Ishikawa (cell line): ENCODE measurements at regions not wholly inside any gene's neighbourhood (a gene's known extent, or its start where the extent isn't known, plus 50 kb on each side); places are given as distances from the start of the nearest gene placed in this dataset.

Experiments
- CEBPB ChIP-seq: IDR thresholded peaks from 2 replicates; pipeline ENCODE4 v1.6.1; 2012
- CREB1 ChIP-seq: IDR thresholded peaks from 2 replicates; pipeline ENCODE4 v1.6.1; 2012; ENCODE audit warnings: low read depth
- EP300 ChIP-seq: IDR thresholded peaks from 2 replicates; pipeline ENCODE4 v1.6.1; 2012; ENCODE audit warnings: borderline replicate concordance
- FOXM1 ChIP-seq: IDR thresholded peaks from 2 replicates; pipeline ENCODE4 v1.6.1; 2012; ENCODE audit warnings: low read depth, borderline replicate concordance
- MAX ChIP-seq: IDR thresholded peaks from 2 replicates; pipeline ENCODE4 v1.6.1; 2012
- REST ChIP-seq: IDR thresholded peaks from 2 replicates; pipeline ENCODE4 v1.6.1; 2012; ENCODE audit warnings: low read depth, mild to moderate bottlenecking
- TCF12 ChIP-seq: IDR thresholded peaks from 2 replicates; pipeline ENCODE4 v1.6.1; 2012; ENCODE audit warnings: low read depth
- TEAD4 ChIP-seq: IDR thresholded peaks from 2 replicates; pipeline ENCODE4 v1.6.1; 2012
- YY1 ChIP-seq: IDR thresholded peaks from 2 replicates; pipeline ENCODE4 v1.6.1; 2012; ENCODE audit warnings: low read depth
- ZBTB7A ChIP-seq: IDR thresholded peaks from 2 replicates; pipeline ENCODE4 v1.6.1; 2012; ENCODE audit warnings: low read depth

DNA sequence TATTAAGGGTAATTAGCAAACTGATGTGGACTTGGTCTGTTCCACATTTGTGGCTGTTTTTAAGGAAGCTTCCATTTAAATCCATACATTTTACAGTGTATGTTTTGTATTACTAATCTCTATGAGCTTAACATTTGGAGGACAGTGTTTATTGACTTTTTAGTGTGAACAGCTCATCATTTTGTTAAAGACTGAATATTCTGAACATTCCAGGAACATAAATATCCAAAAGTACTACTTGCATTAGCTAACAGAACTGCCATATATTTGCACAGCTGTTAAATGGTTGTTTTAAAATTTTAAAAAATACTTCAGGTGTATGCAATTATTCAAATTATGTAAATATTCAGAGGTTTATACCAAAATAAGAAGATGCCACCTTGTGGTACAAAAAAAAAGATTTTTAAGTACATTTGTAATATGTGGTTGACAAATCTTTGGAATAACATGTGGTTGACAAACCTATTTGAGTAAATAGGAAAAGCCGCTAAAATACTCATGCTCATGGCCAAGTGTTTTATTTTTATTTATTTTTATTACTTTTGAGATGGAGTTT, 439.7 kb upstream of the FANCL start:
- no peak for TF ChIP-seq EP300
- no peak for TF ChIP-seq REST
- no peak for TF ChIP-seq MAX
- TF ChIP-seq TCF12, result no peak
- no peak for TF ChIP-seq ZBTB7A
- TF ChIP-seq FOXM1, result no peak
- TF ChIP-seq YY1, result no peak
- TF ChIP-seq CEBPB, result no peak
- TF ChIP-seq TEAD4, result no peak
- no peak for TF ChIP-seq CREB1
